ENCODE measurements at regions not wholly inside any gene's neighbourhood (a gene's known extent, or its start where the extent isn't known, plus 50 kb on each side); places are given as distances from the start of the nearest gene placed in this dataset.

- TF ChIP-seq, protein P1, sequence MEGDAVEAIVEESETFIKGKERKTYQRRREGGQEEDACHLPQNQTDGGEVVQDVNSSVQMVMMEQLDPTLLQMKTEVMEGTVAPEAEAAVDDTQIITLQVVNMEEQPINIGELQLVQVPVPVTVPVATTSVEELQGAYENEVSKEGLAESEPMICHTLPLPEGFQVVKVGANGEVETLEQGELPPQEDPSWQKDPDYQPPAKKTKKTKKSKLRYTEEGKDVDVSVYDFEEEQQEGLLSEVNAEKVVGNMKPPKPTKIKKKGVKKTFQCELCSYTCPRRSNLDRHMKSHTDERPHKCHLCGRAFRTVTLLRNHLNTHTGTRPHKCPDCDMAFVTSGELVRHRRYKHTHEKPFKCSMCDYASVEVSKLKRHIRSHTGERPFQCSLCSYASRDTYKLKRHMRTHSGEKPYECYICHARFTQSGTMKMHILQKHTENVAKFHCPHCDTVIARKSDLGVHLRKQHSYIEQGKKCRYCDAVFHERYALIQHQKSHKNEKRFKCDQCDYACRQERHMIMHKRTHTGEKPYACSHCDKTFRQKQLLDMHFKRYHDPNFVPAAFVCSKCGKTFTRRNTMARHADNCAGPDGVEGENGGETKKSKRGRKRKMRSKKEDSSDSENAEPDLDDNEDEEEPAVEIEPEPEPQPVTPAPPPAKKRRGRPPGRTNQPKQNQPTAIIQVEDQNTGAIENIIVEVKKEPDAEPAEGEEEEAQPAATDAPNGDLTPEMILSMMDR (IDR thresholded peaks at IDR 0.05), result no peak
- no peak for TF ChIP-seq POLR2A (IDR thresholded peaks at IDR 0.05)
Measured at GRCh38 chr15:62296756-62297507, 131.8 kb upstream of the C2CD4B start.

All from body of pancreas (tissue), 4 donors.